Activated CD8-positive, alpha-beta memory T cell treated with anti-CD3 and anti-CD28 coated beads for 36 hours (primary cell): ENCODE measurements at regions not wholly inside any gene's neighbourhood (a gene's known extent, or its start where the extent isn't known, plus 50 kb on each side); places are given as distances from the start of the nearest gene placed in this dataset.

Source experiments
- CTCF ChIA-PET: fragments of 350-600 bp; sonication (Branson Sonifier 250); formaldehyde crosslinking; loops from one replicate; lab custom pipeline; 2021; ENCODE audit warnings: antibody characterized with exemption; lab: Charles Lee
- POLR2A ChIA-PET: fragments of 350-600 bp; sonication (Branson Sonifier 250); formaldehyde crosslinking; loops from one replicate; lab custom pipeline; 2021; ENCODE audit warnings: antibody characterized with exemption; lab: Charles Lee

- ChIA-PET CTCF (no interaction called here), POLR2A (no interaction called here)
Observed at GRCh38 chr12:58491306-58491705, 429.0 kb downstream of the LRIG3 start.

GRCh38 chr12:58496411-58497190 lies 423.7 kb downstream of the LRIG3 start:
- ChIA-PET POLR2A (no interaction called here), CTCF (no interaction called here)

GRCh38 chr12:58500399-58500798 lies 419.9 kb downstream of the LRIG3 start:
- CTCF ChIA-PET, result no interaction called here
- POLR2A ChIA-PET, result no interaction called here

GRCh38 chr12:58502226-58502625 lies 418.1 kb downstream of the LRIG3 start:
- CTCF ChIA-PET, result no interaction called here
- POLR2A ChIA-PET, result no interaction called here

- POLR2A ChIA-PET, result no interaction called here
Observed at GRCh38 chr12:58502841-58503240, 417.5 kb downstream of the LRIG3 start.

GRCh38 chr12:58503731-58504130 lies 416.6 kb downstream of the LRIG3 start:
- ChIA-PET POLR2A (no interaction called here), CTCF (no interaction called here)

More at GRCh38 chr12:58502841-58503240, 417.5 kb downstream of the LRIG3 start:
- CTCF ChIA-PET, result no interaction called here

- ChIA-PET CTCF (no interaction called here), POLR2A (no interaction called here)
Observed at GRCh38 chr12:58504143-58504938, 416.0 kb downstream of the LRIG3 start.

- POLR2A ChIA-PET, result no interaction called here
- CTCF ChIA-PET, result no interaction called here
Observed at GRCh38 chr12:58509116-58509885, 411.0 kb downstream of the LRIG3 start.

- CTCF ChIA-PET, result no interaction called here
- POLR2A ChIA-PET, result no interaction called here
Observed at GRCh38 chr12:58513301-58513834, 406.9 kb downstream of the LRIG3 start.

- CTCF ChIA-PET, result no interaction called here
- POLR2A ChIA-PET, result no interaction called here
Observed at GRCh38 chr12:58513852-58514251, 406.5 kb downstream of the LRIG3 start.

GRCh38 chr12:58519839-58520238 lies 400.5 kb downstream of the LRIG3 start:
- ChIA-PET CTCF (no interaction called here), POLR2A (no interaction called here)

GRCh38 chr12:58521152-58521551 lies 399.2 kb downstream of the LRIG3 start:
- CTCF ChIA-PET, result no interaction called here
- POLR2A ChIA-PET, result no interaction called here

GRCh38 chr12:58521796-58522195 lies 398.5 kb downstream of the LRIG3 start:
- ChIA-PET CTCF (no interaction called here), POLR2A (no interaction called here)

- CTCF ChIA-PET, result no interaction called here
- POLR2A ChIA-PET, result no interaction called here
Observed at GRCh38 chr12:58523360-58523759, 396.9 kb downstream of the LRIG3 start.

- ChIA-PET POLR2A (no interaction called here), CTCF (no interaction called here)
Observed at GRCh38 chr12:58528271-58528670, 392.0 kb downstream of the LRIG3 start.

GRCh38 chr12:58529114-58529665 lies 391.1 kb downstream of the LRIG3 start:
- ChIA-PET POLR2A (no interaction called here), CTCF (no interaction called here)

- CTCF ChIA-PET, result no interaction called here
- POLR2A ChIA-PET, result no interaction called here
Observed at GRCh38 chr12:58529897-58530741, 390.2 kb downstream of the LRIG3 start.

- CTCF ChIA-PET, result no interaction called here
- POLR2A ChIA-PET, result no interaction called here
Observed at GRCh38 chr12:58530742-58531062, 389.6 kb downstream of the LRIG3 start.
